PC-9 (cell line): ENCODE measurements at regions not wholly inside any gene's neighbourhood (a gene's known extent, or its start where the extent isn't known, plus 50 kb on each side); places are given as distances from the start of the nearest gene placed in this dataset.

Experiments
- CTCF ChIP-seq: fragments of 200-600 bp; sonication (generic); conservative IDR thresholded peaks from 2 replicates; pipeline ENCODE4 v1.6.1; 2017; ENCODE audit warnings: mixed run types, antibody characterized with exemption, mild to moderate bottlenecking, moderate library complexity
- EZH2 ChIP-seq: fragments of 200-600 bp; sonication (generic); IDR thresholded peaks from 2 replicates; pipeline ENCODE4 v1.8.0; 2017; ENCODE audit warnings: antibody characterized with exemption, low read depth

- TF ChIP-seq CTCF: no peak
- no peak for TF ChIP-seq EZH2
These were observed 401.3 kb downstream of the ENC1 start for GRCh38 chr5:74239261-74239660.
